ENCODE measurements at regions not wholly inside any gene's neighbourhood (a gene's known extent, or its start where the extent isn't known, plus 50 kb on each side); places are given as distances from the start of the nearest gene placed in this dataset.

DNA sequence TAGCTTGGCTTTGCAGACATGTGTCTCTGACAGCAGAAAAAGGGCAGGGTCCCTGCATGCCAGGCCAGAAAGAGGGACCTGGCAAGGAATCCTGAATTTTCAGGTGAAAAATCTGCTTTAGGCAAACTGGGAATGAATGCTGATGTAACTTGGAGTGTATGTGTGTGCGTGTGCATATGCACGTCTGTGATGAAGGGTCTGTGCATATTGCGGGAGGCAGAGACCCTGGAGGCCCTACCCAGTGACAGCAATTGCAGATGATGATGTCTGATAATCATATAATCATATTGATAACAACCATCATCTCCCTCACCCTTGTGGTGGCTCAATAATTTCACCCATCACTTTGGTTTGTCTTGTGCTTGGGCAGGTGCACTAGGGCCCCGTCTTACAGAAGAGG is 80.7 kb upstream of the SDK2 start:
- no peak for DNase-seq

- DNase-seq = no peak
Observed at GRCh38 chr17:73725794-73726515, 81.7 kb upstream of the SDK2 start.

GRCh38 chr17:73727941-73728340 is 83.7 kb upstream of the SDK2 start:
- DNase-seq = no peak

DNA sequence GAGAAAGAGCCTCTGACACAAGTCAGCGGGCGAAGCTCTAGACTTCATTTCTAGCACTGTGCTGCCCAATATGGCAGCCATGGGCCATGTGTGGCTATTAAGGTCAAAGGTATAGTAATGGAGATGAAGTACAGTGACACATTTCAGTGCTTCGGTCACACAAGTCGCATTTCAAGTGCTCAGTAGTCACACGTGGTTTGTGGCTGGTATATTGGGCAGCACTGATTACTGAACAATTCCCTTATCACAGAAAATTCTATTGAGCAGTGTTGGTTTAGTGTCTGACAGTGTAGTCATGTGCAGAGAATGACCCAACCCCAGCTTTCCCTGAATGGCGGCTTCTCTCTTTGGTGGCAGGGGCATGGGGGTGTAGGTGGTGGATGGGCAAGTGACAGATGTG is 84.9 kb upstream of the SDK2 start:
- DNase-seq = no peak

DNA sequence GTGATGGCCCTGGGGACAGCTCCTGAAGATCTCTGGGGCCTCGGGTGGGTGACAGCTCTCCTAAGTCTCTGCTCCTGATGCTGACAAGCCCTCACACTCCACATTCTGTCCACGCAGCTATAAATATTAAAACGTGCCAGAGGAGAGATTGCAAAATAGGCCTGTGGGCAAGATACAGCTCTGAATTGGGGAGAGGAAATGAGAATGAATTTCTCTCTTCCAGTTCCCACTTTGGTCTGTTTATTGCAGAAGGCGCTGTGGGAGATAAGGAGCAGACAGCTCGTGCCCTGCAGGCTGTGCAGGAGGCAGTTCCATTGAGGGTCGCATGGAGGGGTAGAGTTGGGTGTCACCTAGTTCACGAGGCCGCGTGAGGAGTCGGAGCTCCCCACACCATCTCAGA is 87.5 kb upstream of the SDK2 start:
- DNase-seq = peak; percentile 16 to 29

- no peak for DNase-seq
Observed at GRCh38 chr17:73733517-73733916, 89.3 kb upstream of the SDK2 start.

- DNase-seq = no peak
Observed at GRCh38 chr17:73735245-73735644, 91.0 kb upstream of the SDK2 start.

- DNase-seq = no peak
Observed at GRCh38 chr17:73738751-73739575, 94.7 kb upstream of the SDK2 start.

DNA sequence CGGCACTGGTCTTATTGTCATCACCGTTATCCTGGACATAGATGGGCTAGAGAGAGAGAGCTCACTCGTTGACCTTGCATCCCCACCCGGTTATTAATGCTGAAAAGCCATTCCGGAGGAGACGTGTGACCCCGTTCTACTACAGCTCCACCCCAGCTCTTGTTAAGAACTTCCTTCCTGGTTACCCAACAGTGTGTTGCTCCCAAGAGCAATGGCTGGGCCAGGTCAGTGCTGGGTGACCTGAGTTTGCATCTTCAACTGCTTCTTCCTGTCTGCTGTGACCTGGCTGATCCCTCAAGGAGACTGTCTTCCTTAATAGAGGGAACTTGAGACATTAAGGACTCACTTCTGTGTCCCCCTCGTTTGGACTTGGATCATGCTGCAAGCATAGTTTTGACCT is 96.1 kb upstream of the SDK2 start:
- peak; percentile 14 to 20 for DNase-seq

DNA sequence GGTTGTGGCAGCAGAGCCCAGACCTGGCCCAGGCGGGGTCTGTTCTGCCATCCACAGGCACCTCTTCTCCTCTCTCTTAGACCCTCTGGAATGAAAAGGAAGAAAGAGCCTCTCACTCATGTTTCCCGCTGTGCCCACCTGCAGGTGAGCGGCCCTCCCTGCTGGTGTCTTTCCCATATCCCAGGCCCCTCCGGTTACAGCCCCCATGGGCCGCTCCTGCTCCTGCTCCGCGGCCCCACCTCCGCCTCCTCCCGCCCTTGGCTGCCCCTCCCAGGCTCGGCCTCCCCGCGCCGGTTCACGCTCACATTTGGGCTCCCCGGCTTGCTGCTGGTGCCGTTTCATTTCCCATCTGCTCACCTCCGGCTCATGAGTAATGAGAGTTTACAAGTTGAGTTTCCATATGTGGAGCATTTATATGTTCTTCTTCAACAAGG is 98.7 kb upstream of the SDK2 start:
- no peak for DNase-seq

GRCh38 chr17:73743518-73744201 is 99.4 kb upstream of the SDK2 start:
- DNase-seq = no peak

DNA sequence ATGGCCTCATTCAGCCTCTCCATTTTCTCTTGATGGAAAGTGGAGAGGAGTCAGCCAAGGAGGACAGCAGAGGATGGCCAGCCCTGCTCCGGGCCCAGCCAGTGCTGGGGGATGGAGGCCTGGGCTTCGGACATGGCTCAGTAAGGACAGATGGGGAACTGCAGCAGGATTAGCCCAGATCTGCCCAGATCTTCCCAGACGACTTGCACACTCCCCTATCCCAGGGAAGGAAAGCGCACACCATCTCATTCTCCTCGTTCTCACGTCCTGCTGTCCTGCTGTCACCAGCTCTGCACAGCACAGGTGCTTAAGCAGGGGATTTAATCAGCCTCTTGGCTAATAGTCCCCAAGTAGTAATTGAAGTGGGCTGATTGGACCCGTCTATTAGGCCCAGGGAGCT is 100.2 kb upstream of the SDK2 start:
- DNase-seq = no peak

GRCh38 chr17:73746314-73747073 is 102.2 kb upstream of the SDK2 start:
- no peak for DNase-seq

DNA sequence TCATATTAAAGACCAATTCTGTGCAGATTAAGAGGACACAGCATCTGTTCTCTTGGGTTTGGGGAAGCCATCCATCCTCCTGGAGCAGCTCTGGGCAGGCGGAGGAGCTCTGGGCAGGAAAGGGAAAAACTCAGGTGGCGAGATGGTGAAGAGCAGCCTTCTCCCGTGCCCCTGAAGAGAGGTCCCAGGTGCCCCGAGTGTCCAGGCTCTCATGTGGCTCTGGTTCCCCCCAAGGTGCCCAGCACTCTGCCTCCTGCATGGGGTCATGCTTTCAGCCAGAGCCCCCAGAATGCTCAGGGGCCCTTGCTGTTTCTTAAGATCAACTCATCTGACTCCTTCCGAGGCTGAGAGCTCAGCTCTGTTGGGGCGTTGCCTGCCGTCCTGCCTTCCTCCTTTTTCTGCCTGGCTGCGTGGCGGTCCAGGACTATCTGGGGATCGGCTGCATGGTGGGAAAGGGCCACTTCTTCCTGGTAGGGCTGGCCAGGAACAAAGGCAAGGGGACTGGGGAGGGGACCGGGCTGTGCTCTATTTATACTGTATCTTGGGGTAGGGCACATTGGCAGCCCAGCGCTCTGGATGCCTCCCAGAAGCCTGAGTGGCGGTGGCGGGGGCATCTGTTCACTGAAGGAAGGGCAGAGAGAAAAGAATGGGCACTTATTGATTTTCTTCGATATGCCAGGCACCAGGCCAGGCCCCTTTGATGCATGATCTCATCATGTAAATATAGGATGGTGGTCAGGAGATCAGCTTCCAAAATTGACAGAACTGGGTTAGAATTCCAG is 103.2 kb upstream of the SDK2 start:
- DNase-seq = no peak

DNA sequence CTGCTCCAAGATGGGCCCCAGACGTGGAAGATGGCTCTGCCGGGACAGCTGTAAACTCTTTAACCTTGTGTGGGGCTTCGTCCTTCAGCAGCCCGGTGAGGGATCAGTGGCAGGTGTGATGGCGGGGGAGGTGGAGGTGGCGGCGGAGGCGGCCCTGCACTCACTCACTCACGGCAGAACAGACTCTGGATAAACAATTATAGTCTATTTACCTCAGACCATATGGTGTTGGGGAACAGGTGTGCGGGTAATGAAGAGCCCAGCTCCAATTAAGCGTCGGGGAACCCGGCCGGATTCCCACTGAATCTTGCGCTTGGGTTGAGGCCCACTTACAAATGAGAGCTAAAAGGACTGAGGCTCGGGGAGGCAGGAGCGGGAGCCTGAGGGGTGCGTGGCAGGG is 104.3 kb upstream of the SDK2 start:
- no peak for DNase-seq

- DNase-seq = no peak
Observed at GRCh38 chr17:73749337-73749823, 105.1 kb upstream of the SDK2 start.

DNA sequence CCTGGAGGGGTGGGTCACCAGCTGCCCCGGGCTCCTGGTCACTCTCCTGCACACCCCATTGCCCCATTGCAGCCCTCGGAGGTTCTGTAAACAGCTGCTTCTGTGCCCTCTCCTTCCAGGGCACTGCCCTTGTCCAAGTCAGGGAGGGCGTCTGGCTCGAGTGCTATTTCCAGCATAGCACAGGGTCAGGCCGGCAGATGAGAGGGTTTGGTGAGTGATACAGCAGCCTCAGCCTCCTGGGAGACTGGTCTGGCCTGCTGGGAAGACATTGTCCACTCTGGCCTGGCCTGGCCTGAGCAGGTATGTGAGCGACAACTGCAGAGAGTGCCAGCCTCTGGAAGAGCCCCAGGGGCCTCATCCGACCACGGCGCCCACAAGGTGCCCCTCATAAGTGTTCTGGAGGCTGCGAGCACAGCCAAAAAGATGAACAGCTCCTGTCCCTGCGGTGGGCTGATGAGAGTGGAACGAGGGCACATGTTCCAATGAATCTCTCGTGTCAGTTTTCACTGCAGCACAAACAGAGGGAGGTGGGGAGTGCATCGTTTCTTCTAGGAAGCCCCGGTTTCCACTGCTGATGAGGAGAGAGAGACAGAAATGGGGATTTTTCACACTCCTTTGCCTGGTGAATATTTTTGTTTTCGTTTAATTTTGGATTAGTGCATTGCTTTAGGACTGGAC is 105.8 kb upstream of the SDK2 start:
- DNase-seq = no peak

DNA sequence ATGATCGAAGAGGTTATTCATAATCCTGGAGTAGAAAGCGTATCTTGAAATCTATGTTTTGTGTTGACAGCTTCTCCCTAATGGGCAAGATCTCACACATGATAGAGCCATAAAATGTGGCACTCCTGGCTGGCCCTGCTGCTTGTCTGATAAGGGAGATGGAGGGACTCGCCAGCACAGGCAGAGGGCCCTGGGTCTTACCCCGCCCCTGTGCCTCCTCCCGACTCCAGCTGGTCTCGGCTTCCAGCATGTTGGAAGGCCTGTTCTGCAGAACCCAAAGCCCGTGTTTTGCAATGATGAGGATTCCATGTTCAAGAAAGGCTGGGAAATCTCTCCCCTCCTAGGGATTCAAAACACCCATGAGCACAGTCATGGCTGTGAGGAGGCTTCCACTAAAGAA is 106.7 kb upstream of the SDK2 start:
- no peak for DNase-seq

GRCh38 chr17:73753751-73754496 is 109.7 kb upstream of the SDK2 start:
- DNase-seq = no peak

DNA sequence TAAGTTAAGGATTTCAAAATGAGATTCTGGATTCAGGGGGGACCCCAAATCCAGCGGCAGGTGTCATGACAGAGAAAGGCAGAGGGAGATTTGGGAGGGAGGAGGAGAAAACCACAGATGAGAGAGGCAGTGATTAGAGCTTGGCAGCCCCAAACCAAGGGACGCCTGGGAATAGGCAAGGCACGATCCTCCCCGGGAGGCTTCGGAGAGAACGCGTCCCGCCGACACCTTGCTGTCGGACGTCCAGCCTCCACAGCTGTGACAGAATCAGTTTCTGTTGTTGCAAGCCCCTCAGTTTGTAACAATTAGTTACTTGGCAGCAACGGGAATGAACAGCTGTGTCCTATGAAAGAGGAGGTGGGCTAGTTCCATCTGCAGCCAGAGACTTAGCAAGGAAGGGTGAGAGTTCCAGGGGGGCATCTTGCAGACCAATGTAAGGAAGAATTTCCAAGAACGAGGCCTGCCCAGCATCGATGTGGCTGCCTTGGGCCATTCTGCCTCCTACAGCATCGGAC is 110.7 kb upstream of the SDK2 start:
- DNase-seq = no peak

Measured in AML-193 (cell line).